ENCODE measurements at regions not wholly inside any gene's neighbourhood (a gene's known extent, or its start where the extent isn't known, plus 50 kb on each side); places are given as distances from the start of the nearest gene placed in this dataset.

DNA sequence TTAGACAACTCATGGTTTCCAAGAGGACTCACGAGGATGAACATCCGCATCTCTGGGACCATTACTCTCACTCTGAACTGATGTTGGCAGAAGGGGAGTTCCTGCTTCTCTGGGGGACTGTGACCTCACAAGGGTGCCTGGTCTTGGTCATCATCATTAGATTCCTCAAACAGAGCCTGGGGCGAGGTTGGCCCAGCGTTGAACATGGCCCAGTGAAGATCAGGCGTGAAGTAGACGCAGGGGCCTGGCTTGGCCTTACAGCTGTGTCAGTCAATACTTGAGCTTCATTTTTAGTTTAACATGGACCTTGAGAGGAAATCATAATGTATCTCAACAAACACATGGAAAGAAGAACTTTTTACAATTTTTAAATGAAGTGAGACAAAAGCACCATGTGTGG, 617.1 kb downstream of the BRD1 start:
- in situ Hi-C loops (cut with MboI; ENCODE audit: low sequenced_read_pairs), result no loop called here

DNA sequence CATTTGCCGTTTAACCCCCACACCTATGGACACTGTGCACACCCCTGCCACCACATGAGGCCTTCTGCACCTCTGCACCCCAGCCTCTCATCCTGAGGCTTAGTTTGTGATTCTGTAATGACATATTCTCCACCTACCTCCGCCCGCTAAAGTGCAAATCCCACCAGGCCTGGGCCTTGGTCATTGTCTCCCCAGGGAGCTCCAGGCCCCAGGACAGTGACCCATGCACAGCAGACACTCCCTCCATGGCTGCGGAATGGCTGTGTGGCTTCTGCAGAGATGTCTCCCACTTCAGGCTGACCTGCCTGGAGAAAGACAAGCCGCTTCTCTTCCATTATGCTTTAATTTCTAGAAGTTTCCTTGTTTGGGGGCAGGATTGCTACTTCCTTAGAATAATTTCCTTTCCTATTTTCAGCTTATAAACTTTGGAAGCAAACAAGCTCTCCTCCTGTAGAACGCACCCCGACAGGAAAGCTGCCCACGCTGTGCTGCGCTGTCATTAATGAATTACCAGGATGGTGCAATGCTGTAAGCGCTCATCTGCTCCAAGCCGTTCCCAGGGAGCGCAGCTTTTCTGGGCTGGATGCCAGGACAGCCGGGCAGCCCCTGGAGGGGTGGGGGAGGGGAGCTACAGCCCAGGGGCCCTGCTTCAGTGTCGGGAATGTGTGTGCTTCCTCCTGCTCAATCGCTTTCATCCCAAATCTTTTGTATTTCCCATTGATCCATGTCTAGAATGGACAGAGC, 618.0 kb downstream of the BRD1 start:
- in situ Hi-C loops (cut with MboI; ENCODE audit: low sequenced_read_pairs), result no loop called here

DNA sequence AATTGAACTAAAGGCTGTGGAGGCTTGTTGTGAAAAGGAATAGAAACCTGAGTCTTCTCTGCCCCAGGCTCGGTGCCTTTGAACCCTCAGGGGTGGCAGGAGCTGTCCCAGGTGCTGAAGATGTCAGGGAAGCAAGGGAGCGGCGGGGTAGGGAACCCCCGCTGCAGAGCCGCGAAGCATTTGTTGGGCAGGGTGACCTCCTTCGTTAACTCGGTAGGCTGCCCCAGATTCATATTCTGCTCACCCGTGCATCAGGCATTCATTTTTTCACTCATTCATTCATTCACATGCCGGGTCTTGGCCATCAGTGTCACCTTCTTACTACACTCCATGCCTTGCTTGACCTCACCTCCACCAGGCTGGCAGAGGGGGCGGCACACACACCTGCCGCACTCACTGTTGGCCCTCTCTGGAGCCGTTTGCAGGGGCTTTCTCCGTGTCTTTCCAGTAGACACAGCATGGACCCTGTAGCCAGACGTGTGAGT, 618.9 kb downstream of the BRD1 start:
- in situ Hi-C loops (cut with MboI; ENCODE audit: low sequenced_read_pairs), result no loop called here

DNA sequence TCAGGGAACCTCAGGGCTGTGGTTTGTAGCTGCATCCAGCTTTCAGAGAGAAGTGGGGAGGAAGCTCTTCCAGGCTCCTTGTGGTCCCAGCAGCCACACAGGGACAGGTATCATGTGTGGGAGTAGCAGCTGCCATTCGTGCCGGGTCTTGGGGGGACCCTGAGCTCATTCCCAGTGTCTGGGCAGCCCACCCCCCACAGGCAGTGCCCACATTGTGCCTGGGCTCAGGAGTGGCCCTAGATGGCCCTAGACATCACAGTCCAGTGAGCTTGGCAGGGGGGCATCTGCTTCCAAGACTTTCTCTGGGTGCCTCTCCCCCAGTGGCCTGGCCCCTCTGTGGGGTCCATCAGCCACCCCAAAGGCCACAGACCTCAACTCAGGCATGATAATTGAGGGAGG, 619.7 kb downstream of the BRD1 start:
- in situ Hi-C loops (cut with MboI; ENCODE audit: low sequenced_read_pairs), result no loop called here

DNA sequence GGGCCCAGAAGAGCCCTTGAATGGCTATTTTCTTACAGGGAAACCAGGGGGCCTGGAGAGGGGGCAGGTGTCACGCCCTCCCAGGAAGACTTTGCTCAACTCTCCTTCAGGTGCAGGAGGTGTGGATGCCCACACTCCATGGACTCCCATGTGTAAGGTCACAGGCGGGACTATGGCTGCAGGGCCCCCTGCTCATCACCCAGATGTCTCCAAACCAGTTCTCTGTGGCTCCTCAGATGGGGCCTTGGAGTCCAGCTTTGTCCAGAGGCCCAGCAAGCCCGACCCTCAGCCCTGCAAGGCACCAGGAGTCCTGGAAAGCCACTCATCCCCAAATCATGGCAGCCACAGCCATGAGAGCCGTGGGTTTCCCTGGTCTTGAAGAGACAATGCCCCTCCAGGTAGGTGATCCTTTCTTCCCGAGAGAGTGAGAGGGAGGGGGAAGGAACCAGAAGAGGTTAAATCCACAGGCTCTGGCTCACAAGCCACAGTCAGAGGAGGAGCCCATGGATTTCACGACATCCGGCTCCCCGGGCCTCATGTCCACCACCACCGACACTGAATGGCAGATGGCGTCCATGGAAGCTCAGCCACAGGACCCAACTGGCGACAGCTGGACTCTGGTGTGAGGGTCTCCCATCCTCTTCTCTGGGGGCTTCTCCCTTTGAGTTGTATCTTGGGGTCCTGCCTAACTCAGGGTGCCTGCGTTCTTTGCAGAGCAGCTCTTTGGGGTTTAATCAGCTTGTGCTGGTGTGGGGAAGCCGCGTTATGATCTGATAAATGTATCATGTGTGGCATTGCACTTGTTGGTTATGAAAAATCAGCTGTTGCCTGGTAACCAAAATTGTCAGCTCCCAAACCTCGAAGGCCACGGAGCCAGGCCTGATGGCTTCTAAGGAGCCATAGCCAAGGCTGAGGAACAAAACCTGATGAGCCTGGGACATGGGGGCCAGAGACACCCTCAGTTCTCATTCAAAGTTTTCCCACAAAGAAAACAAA, 620.4 kb downstream of the BRD1 start:
- in situ Hi-C loops (cut with MboI; ENCODE audit: low sequenced_read_pairs), result no loop called here

DNA sequence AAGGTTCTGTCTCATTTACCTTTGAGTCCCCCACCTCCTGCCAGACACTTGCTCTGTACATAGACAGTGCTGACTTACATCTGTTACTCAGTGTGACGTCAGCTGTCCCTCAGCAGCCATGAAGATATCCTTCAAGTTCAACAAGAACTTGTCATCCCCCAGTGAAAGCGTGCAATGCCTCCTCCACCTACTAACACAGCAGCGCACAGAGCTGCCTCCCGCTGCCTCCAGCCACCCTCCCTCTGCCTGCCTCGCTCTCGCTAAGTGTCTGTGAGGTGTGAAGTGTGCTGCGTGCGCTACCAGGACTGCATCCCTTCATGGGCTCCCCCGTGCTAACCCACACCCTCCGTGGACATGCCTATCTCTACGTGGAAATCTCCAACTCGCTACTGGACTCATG, 621.4 kb downstream of the BRD1 start:
- in situ Hi-C loops (cut with MboI; ENCODE audit: low sequenced_read_pairs), result no loop called here

DNA sequence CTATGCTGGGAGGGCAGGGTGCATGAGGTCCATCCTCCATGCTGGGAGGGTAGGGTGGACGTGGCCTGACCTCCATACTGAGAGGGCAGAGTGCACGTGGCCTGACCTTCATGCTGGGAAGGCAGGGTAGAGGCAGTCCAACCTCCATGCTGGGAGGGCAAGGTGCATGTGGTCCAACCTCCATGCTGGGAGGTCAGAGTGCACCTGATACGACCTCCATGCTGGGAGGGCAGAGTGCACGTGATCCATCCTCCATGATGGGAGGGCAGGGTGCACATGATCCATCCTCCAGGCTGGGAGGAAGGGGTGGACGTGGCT, 622.2 kb downstream of the BRD1 start:
- in situ Hi-C loops (cut with MboI; ENCODE audit: low sequenced_read_pairs), result no loop called here

DNA sequence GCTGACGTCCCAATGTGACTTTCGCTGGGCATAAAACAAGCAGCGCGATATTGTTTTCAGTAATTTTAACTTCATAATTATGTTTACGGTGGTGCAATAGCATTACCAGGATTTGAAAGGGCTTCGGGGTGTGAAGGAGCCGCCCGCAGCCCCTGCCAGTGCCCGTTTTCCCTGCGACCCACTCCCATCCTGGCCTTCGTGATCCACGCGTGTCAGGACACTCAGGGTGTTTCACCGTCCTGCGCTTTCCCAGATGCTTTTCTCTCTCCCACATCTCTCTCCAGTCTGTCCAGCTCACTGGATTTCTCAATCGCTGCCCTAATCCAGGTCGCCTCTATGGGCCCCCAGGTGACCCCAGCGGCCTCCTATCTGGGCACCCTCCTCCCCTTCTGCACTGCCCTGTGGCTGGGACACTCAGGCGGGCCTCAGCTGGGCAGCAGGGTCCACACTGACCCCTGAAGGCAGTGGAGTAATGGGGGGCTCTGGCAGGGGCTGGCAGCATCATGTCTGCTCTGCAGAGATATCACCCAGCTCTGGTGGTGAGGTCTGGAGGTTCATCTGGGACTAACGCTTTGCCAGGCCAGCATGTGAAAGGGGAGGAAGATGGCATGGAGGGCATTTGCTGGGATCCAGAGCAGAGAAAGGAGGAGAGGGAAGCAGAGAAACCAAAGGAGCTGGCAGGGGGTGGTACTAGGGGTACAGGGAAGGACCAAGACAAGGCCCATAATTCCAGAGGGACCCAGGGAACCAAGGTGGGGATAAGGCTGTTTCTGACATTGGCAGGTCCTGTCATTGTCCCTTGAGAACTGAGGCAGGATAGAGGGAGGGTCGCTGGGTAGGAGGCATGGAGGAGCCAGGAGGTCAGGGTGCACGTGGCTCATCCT, 622.8 kb downstream of the BRD1 start:
- in situ Hi-C loops (cut with MboI; ENCODE audit: low sequenced_read_pairs), result no loop called here

DNA sequence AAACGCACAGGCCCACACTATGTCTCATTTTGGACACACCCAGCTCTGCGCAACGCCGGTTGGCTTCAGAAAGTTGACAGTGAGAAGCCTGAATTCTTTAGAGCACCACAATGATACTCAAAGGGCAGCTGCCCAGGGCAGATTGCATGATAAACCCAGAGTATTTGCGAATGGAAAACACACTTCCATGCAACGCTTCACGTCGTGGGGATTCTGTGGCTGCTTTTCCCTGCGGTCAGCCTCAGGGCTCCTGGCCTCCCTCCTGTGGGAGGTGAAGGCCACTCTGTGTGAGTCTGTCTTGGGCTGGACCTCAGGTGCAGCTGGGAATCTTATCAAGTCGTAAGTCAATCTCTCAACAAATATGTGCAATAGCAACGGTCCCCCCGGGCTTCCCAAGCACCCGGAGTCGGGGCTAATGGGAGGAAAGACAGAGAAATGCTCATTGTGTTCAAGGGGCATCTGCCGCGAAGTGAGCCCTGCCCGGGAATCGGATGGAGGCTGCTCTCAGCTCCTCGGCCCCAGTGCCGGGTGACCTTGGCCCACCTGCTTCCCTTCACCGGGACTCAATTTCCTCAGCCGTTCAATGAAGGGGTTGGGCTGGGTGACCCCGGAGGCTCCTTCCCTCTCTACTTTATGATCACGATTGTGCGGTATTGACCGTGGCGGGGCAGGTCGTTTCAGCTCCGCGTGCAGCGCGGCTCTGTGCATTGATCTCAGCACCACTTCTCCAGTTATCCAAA, 623.6 kb downstream of the BRD1 start:
- in situ Hi-C loops (cut with MboI; ENCODE audit: low sequenced_read_pairs), result no loop called here

DNA sequence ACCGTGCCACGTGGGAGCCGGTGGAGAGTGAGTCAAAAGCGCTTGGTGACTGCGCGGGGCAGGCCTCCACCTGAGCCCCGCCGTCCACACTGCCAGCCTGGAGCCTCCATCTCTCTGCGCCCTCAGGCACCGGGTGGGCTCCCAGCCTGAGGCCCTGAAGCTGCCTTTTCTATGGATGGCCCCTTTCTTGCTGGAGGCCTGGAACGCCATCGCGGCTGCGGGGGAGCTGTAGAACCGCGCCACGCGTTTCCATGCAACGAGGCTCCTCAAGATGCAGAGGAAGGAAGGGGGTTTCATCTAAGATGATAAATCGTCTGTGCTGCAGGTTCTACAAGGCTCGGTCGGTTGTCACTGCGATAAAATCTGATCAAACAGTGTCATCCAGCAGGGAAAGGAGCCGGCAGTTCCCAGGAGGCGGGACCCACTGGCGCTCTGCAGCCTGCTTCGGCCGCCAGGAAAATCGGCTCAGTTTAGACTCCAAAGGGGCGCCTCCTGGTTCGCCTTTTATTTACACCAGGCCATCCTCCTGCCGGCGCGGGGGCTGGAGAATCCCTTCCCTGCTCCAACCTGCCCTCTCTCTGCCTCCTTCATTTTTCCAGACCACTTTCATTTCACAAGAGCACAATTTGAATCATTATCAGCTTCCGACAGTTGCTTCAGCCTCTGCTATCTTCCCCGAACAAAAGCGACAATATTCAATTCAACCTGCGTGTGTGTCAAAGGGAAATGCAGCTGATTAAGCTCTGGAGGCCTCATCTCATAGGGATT, 624.4 kb downstream of the BRD1 start:
- in situ Hi-C loops (cut with MboI; ENCODE audit: low sequenced_read_pairs), result no loop called here

DNA sequence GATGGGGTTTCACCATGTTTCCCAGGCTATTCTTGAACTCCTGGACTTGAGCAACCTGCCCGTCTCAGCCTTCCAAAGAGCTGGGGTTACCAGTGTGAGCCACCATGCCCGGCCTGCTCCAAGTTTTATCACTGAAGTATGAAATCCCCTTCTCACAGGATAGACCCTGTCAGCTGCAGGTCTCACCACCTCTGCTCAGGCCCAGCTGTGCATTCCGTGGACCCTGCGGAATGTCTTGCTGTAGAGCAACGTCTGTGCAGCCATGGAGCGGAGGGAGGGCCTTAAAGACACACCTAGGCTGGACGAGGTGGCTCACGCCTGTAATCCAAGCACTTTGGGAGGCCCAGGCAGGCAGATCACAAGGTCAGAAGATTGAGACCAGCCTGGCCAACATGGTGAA, 625.4 kb downstream of the BRD1 start:
- in situ Hi-C loops (cut with MboI; ENCODE audit: low sequenced_read_pairs), result no loop called here

DNA sequence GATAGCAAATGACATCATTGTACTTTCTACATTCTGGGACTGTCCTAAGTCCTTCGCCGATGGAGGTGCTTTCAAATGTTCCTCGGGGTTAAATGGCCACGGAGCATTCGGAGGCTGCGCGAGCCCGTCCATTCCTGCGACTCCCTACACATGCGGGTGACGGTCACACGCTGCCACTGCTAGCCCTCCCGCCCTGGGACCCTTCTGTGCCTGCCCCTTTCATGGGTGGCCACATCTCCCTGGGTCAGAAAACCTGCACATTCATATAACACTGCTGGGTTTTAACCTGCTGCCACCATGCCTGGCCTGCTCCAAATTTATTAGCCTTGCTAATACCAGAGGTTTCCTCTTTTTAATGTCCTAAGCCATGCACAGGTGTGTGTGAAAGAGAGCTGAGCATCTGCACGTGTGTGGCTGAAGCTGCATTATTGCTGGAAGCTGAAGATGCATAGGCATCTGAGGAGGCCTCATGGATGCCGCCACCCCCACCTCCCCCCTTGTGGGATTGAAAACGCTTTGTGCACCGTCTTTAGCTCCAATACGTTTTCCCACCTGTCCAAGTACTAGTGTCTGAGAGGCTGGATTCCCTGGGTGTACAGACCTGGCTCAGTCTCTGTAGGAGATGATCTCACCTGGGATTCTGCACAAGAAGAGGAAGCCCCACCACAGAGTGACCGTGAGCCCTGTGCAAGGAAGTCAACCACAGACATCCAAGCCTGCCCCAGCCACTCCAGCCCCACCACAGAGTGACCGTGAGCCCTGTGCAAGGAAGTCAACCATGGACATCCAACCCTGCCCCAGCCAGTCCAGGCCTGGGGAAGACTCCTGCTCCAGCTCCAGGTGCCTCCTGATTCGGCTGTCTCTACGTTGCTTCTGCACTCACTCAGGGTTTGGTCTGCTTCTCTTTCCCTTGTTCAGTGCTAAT, 626.4 kb downstream of the BRD1 start:
- in situ Hi-C loops (cut with MboI; ENCODE audit: low sequenced_read_pairs), result no loop called here

DNA sequence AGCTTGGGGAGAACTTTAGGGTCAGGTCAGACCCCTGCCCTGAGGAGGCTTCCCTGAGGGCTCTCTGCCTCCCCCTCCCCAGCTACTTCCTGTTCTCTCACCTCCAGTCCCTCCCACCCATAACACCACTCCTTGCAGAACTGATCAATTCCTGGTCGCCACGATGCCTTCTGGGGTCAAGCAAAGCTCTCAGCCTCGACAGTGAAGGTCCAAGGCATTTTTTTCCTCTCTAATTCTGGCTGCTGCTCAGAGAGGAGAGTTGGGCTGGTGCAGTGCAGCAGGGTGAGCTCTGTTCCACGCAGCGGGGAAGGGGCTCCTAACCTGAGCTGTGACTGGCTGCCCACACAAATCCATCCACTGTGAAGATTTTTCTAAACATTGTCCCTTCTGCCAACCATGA, 628.4 kb downstream of the BRD1 start:
- in situ Hi-C loops (cut with MboI; ENCODE audit: low sequenced_read_pairs), result no loop called here

DNA sequence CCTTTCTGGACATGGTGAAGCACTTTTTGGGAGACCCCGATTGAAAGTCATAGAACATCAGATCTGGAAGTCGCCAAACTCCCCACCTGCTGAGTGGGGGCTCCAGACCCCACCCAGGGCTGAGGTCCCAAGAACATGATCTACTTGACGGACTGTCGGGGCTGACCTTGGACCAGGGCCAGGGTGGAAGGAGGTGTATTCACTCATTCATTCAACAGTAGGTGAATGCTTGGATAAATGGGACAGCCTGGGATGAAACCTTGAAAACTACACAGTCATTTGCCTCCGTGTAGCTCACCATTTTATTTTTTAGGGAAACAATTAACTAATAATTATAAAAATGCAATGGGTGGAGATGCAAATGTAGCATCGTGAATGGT, 629.0 kb downstream of the BRD1 start:
- in situ Hi-C loops (cut with MboI; ENCODE audit: low sequenced_read_pairs), result no loop called here

DNA sequence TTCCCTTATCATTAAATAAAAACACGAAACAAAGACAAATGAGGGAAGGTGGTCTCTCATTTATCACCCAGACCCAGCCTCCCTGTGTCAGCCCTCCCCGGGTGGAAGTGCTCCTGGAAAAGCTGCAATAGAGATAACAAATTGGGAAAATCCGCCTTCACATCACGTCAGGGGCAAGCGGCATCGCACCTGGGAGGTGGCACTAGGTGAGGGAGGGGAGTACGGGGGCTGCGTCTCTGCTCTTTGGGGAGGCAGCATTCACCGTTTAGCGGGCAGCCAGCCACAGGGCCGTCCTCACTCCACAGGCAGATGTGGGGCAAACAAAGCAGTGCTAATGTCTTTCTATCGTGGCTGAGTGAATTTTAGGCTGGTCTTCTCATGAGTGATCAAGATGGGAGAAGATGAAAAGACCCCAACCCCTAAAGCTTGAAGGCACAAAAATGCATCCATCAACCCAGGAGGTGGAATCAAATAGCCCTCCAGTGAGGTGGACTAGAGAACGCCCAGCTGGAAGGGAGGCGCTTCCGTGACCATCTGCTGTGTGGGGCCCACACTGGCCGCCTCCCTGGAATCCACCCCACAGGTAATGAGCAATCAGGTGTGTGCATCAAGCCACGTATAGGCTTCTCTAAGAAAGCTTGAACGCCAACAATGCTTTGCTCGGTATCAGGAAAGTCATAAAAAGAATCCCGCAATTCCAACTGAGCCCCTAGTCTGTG, 629.5 kb downstream of the BRD1 start:
- in situ Hi-C loops (cut with MboI; ENCODE audit: low sequenced_read_pairs), result no loop called here

DNA sequence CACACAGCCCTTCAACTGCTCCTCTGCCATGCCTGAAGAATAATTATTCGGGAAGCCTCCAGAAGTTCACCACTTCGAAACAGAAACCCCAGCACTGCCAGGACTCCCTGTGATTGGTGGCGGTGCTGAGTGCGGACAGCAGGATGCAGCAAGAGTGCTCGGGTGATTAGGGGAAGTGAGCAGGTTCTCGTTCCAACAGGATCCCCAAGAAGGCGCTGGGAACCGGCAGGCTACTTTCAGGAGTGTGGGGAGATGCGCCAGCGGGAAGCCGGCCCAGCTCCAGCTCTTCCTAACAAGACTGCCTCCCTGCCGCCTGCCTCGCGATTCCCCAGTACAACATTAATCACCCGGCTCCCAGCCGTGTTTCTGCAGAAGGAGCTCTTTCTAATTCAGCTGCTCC, 630.2 kb downstream of the BRD1 start:
- in situ Hi-C loops (cut with MboI; ENCODE audit: low sequenced_read_pairs), result no loop called here

DNA sequence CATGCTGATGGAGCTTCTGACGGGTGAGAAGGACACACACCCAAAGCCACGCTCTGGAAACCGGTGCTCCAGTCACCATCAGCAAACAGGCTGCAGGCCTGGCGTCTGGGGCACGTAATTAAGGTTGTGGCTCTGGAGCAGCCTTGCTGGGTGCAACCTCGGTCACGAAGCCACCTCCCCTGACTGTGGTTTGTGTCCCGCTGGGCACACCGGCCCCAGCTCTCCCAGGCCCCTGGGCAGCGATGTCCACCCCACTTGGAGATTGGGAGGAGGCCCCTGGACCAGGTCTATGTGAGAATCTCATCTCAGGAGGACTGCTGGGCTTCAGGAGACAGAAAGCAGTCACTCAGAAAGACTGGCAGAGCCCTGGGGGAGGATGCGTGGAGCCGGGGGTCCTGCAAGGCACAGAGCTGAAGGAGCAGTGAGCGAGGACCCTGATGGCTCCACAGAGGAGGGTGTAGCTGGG, 631.6 kb downstream of the BRD1 start:
- in situ Hi-C loops (cut with MboI; ENCODE audit: low sequenced_read_pairs), result no loop called here

DNA sequence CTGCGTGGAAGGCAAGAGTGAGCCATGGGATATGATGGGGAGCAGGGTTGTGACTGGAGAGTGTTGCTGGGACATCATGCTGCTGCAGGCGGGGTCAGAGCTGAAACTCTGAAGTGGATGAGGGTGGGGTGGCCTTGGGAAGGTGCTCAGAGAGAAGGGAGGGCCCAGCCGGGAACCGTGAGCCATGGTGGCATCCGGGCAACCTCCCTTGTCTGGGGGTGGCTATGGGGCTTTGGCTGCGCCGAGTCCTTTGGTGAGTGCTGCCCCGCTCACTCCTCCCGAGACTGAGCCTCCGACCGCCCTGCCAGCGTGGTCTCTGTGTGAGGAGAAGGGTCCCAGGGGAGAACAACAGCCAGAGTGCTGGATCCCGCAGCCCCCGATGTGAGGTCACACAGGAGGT, 632.0 kb downstream of the BRD1 start:
- in situ Hi-C loops (cut with MboI; ENCODE audit: low sequenced_read_pairs), result no loop called here
